HL-60 (cell line): ENCODE measurements at regions not wholly inside any gene's neighbourhood (a gene's known extent, or its start where the extent isn't known, plus 50 kb on each side); places are given as distances from the start of the nearest gene placed in this dataset.

Source experiments
- DNase-seq, 2 experiments: peaks; one replicate each; pipeline ENCODE4 v3.0.0-alpha.2; 2010 to 2020; ENCODE audit warnings: low read depth in 1 of 2, low spot score in 1 of 2
- H3K27ac ChIP-seq: fragments of 250-450 bp; sonication (Bioruptor Pico); replicated peaks from 2 replicates; pipeline ENCODE4 v1.5.1; 2020; ENCODE audit warnings: mild to moderate bottlenecking, moderate library complexity
- H3K27me3 ChIP-seq: fragments of 250-450 bp; sonication (Bioruptor Pico); 2 replicates; pipeline ENCODE4 v1.5.1; 2021; ENCODE audit warnings: mild to moderate bottlenecking, moderate library complexity; ENCODE audit not compliant: insufficient read depth, poor library complexity, severe bottlenecking
- H3K4me3 ChIP-seq: replicated peaks from 2 replicates; pipeline ENCODE4 v1.5.1; 2011; ENCODE audit warnings: mild to moderate bottlenecking, control low read depth, low read length; ENCODE audit not compliant: insufficient read depth
- CTCF ChIP-seq: IDR thresholded peaks from one replicate; pipeline ENCODE4 v1.5.1; 2011; ENCODE audit warnings: low read length, control low read depth, inconsistent platforms; ENCODE audit not compliant: insufficient read depth
- GABPA ChIP-seq: IDR thresholded peaks from 2 replicates; pipeline ENCODE4 v1.6.1; 2012; ENCODE audit warnings: low read depth
- POLR2AphosphoS5 ChIP-seq: IDR thresholded peaks from 2 replicates; pipeline ENCODE4 v1.6.1; 2012; ENCODE audit warnings: low read depth
- REST ChIP-seq: IDR thresholded peaks from 2 replicates; pipeline ENCODE4 v1.6.1; 2012; ENCODE audit warnings: low read depth; ENCODE audit not compliant: insufficient replicate concordance
- SPI1 ChIP-seq: IDR thresholded peaks from 2 replicates; pipeline ENCODE4 v1.6.1; 2012; ENCODE audit warnings: low read depth, mild to moderate bottlenecking, borderline replicate concordance

GRCh38 chr2:4579977-4580376 lies 876.6 kb downstream of the DCDC2C start:
- no peaks in the 10 kb centered on the region for H3K27me3 ChIP-seq
- H3K27ac ChIP-seq: no peak overlapping the region
- no peak for DNase-seq
- no peak overlapping the region for H3K4me3 ChIP-seq
- TF ChIP-seq CTCF: no peak

GRCh38 chr2:4585057-4585635 lies 881.8 kb downstream of the DCDC2C start:
- no peak overlapping the region for H3K27ac ChIP-seq
- no peak for DNase-seq
- TF ChIP-seq CTCF: no peak
- TF ChIP-seq SPI1: no peak
- TF ChIP-seq POLR2AphosphoS5: no peak
- no peak for TF ChIP-seq GABPA
- no peak for TF ChIP-seq REST
- no peak overlapping the region for H3K4me3 ChIP-seq
- H3K27me3 ChIP-seq: no peaks in the 10 kb centered on the region

GRCh38 chr2:4588606-4589005 lies 885.2 kb downstream of the DCDC2C start:
- no peaks in the 10 kb centered on the region for H3K27me3 ChIP-seq
- H3K27ac ChIP-seq: no peak overlapping the region
- no peak for DNase-seq
- no peak for TF ChIP-seq CTCF
- TF ChIP-seq REST: no peak
- TF ChIP-seq POLR2AphosphoS5: no peak
- H3K4me3 ChIP-seq: no peak overlapping the region

- Histone ChIP-seq H3K27ac (no peak overlapping the region), H3K27me3 (no peaks in the 10 kb centered on the region), H3K4me3 (no peak overlapping the region)
- TF ChIP-seq CTCF (no peak), REST (no peak), SPI1 (no peak), POLR2AphosphoS5 (no peak), GABPA (no peak)
- DNase-seq: no peak
These were observed 887.9 kb downstream of the DCDC2C start for GRCh38 chr2:4591261-4591660.
